Adipocyte (in vitro differentiated cells): ENCODE measurements at regions not wholly inside any gene's neighbourhood (a gene's known extent, or its start where the extent isn't known, plus 50 kb on each side); places are given as distances from the start of the nearest gene placed in this dataset.

Source experiments
- DNase-seq: peaks from one replicate; pipeline ENCODE4 v3.0.0-alpha.2; 2015; ENCODE audit warnings: low read depth
- H3K27me3 ChIP-seq: replicated peaks from 2 replicates; pipeline ENCODE4 v1.7.0; 2013; ENCODE audit warnings: mild to moderate bottlenecking, low read length, moderate library complexity; ENCODE audit not compliant: control insufficient read depth, insufficient read depth
- H3K36me3 ChIP-seq: 2 replicates; pipeline ENCODE4 v1.7.0; 2013; ENCODE audit warnings: low read length, mild to moderate bottlenecking, moderate library complexity; ENCODE audit not compliant: control insufficient read depth, insufficient read depth, severe bottlenecking
- H3K4me1 ChIP-seq: 2 replicates; pipeline ENCODE4 v1.7.0; 2013; ENCODE audit warnings: mild to moderate bottlenecking, low read length, moderate library complexity; ENCODE audit not compliant: control insufficient read depth, insufficient read depth
- H3K4me3 ChIP-seq: 2 replicates; pipeline ENCODE4 v1.7.0; 2013; ENCODE audit warnings: mild to moderate bottlenecking, low read length, moderate library complexity
- H3K9ac ChIP-seq: 2 replicates; pipeline ENCODE4 v1.7.0; 2013; ENCODE audit warnings: mild to moderate bottlenecking, low read length, moderate library complexity
- H3K9me3 ChIP-seq: 2 replicates; pipeline ENCODE4 v1.7.0; 2013; ENCODE audit warnings: mild to moderate bottlenecking, low read length, moderate library complexity; ENCODE audit not compliant: control insufficient read depth

DNA sequence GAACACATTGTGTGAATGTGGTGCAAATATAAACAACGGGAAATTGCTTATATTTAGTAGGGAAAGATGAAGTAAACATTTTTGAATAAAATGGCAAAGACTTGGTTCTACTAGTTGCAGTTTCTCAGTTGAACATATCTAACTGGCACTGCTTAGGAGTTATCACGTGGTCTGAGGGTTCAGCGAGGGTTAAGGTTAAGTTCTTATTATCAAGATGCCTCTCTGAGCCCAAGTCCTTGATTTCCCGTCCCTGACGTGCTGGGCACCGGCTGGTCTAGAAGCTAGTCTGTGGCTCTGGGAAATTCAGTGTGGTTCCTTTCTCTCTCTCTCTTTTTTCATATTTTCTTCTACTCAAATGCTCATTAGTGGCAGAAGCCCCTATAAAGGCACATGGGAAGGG lies 81.6 kb upstream of the PITX1 start:
- Histone ChIP-seq H3K9me3 (no peaks in the 10 kb centered on the region), H3K36me3 (no peaks in the 10 kb centered on the region), H3K4me1 (no peaks in the 10 kb centered on the region), H3K27me3 (peaks cover 43% of the 10 kb centered on the region), H3K9ac (no peak overlapping the region), H3K4me3 (no peak overlapping the region)
- no peak for DNase-seq

DNA sequence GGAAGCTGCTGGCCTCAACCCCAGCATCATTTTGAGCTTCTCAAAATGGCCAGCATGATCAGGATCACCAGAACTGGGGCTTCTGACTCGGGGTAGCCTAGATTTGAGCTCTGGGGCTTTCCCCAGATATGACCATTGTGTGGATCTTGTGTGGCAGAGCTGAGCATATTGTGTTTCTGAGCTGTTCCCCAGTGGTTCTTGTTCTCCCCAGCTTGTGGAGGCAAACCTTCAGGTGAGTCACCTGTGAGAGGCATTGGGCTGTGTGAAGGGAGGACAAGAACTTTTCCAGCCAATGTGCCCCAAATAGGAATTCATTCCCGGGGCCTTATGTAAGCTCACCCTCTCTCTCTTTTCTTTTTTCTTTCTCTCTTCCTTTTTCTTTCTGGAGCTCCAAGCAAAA lies 80.7 kb upstream of the PITX1 start:
- no peak overlapping the region for H3K4me3 ChIP-seq
- no peak overlapping the region for H3K9ac ChIP-seq
- no peaks in the 10 kb centered on the region for H3K9me3 ChIP-seq
- DNase-seq = no peak
- H3K36me3 ChIP-seq = no peaks in the 10 kb centered on the region
- no peaks in the 10 kb centered on the region for H3K4me1 ChIP-seq
- peaks cover 44% of the 10 kb centered on the region for H3K27me3 ChIP-seq

DNA sequence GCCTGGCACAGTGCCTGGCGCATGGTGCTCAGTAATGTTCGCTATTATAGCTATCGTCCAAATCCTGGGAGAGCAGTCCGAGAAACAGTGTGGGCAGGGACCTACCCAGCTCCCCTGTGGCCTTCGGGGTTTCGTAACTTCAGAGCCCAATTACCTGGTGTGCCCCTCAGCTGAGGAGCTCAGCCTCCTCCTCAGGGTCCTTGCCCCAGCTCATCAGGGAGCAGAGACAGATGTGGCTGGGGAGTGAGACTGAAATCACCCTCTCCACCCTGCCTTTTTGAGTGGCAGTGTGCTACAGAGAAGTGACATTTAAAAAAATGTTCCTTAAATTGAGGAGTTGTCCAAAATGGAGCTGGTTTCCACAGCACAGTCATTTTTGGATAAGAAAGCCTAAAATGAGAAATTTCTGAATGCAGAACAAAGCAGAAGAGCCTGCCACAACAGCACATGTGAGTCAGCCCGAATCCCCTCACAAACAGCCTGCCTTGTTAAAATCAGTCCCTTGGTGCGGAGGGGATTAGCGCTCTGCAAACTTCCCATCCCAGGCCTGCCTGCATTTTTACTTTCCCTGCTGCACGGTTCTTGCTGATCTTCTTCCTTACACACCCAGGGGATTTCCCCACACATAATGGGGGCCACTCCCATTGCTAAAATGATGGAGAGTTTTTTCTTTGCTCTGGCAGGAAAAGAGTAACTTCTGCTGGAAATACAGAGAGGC lies 78.1 kb upstream of the PITX1 start:
- H3K9ac ChIP-seq = no peak overlapping the region
- H3K27me3 ChIP-seq = peaks cover 53% of the 10 kb centered on the region
- H3K36me3 ChIP-seq = no peaks in the 10 kb centered on the region
- no peaks in the 10 kb centered on the region for H3K4me1 ChIP-seq
- H3K4me3 ChIP-seq = no peak overlapping the region
- DNase-seq = no peak
- no peaks in the 10 kb centered on the region for H3K9me3 ChIP-seq

DNA sequence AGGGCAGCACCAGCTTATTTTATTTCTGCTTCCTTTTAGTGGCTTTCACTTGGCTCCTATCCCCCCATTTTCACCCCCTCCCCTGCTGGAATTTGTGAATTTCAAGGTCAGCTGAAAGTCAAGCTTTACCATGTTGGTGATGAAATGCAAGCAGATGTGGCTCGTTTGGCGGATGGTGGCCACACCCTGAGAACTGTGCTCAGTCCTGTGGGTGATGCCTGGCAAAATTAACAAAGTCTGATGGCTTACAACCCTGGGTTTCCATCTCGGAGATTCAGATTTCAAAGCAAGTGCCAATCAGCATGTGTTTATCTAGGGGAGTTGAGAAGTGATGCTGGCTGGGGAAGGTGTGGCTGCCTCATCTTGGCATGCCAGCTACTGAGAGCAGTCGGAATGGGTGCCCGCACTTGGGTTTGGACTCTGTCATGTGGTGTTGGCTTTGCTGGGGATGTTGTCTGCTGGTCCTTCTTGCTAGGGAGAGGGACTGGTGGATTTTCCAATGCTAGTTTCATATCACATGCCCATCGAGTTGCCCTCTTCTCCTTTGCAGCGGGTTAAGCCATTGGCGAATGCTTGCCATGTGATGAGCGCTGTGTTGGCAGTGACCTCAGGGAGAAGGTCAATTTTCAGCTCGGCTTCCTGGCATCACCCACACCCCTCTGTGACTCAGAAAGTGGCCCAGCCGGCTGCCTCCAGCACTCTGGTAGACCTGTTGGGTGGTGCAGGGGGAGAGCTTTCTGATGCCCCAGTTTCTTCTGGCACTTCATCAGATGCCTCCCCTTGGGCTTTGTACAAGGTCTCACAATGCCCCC lies 77.0 kb upstream of the PITX1 start:
- DNase-seq = peak; percentile 38
- no peak overlapping the region for H3K4me3 ChIP-seq

DNA sequence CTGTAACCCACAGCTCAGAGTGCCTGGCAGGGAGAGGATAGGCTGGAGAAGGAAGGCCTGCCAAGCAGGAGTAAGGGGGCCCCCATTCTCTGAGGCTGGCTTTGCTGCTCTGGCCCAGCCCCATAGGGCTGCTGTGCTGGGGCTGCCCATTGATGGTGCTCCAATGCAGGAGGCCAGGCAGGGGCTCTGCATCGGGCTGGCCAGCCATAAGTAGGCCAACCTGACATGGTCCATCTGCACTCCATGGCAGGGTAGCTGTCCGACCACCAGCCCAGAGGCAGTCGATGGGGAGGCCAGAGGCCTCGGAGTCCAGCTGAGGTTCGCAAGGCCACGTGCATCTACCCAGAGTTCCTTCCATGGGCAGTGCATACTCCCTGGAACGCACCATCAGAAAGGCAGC lies 75.0 kb upstream of the PITX1 start:
- Histone ChIP-seq H3K9ac (no peak overlapping the region), H3K4me1 (no peaks in the 10 kb centered on the region), H3K27me3 (peaks cover 44% of the 10 kb centered on the region), H3K36me3 (no peaks in the 10 kb centered on the region), H3K4me3 (no peak overlapping the region), H3K9me3 (no peaks in the 10 kb centered on the region)
- DNase-seq = no peak

More for the DNA sequence above, 77.0 kb upstream of the PITX1 start:
- H3K27me3 ChIP-seq = peaks cover 53% of the 10 kb centered on the region
- H3K4me1 ChIP-seq = no peaks in the 10 kb centered on the region
- H3K36me3 ChIP-seq = no peaks in the 10 kb centered on the region
- H3K9ac ChIP-seq = no peak overlapping the region
- H3K9me3 ChIP-seq = no peaks in the 10 kb centered on the region

DNA sequence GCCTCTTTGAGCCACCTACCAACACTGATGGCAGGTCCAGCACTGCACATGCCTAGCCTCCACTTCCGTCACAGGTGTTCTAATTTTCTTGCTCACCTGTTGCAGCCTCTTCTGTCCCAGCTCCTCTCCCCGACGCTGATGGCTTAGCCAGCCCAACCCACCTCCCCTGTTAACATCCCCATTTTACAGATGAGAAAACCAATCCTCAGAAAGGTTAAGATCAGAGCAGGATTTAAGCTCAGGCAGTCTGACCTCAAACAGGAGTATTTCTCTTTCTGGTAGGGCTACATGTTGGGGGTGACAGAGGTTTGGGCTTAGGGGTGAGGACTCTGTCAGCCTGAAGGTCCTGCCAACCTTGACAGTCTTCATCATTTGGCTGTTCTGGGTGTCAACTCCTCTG lies 74.5 kb upstream of the PITX1 start:
- H3K36me3 ChIP-seq = no peaks in the 10 kb centered on the region
- H3K9ac ChIP-seq = no peak overlapping the region
- peaks cover 44% of the 10 kb centered on the region for H3K27me3 ChIP-seq
- no peaks in the 10 kb centered on the region for H3K4me1 ChIP-seq
- no peaks in the 10 kb centered on the region for H3K9me3 ChIP-seq
- no peak for DNase-seq
- no peak overlapping the region for H3K4me3 ChIP-seq

DNA sequence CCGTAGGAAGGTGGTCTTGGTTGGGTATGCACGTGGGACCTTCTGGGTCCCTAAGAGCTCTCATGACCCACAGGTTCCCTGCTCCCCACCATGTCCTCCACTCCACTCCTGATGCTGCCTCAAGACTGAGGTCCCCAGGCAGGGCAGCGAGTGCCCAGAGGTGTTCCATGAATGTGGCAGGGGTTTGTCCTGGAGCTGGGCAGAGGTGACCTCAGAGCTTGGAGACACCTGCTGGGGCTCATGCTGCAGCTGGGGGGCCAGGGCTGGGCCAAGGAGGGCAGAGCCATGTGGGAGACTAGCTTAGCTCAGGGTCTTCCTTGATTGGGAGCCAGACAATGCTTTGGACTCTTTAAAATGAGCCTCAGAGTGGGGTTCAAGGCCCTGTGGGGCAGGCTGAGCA lies 74.0 kb upstream of the PITX1 start:
- H3K4me1 ChIP-seq = no peaks in the 10 kb centered on the region
- no peak overlapping the region for H3K4me3 ChIP-seq
- no peaks in the 10 kb centered on the region for H3K9me3 ChIP-seq
- H3K36me3 ChIP-seq = no peaks in the 10 kb centered on the region
- H3K9ac ChIP-seq = no peak overlapping the region
- no peak for DNase-seq
- peaks cover 48% of the 10 kb centered on the region for H3K27me3 ChIP-seq

DNA sequence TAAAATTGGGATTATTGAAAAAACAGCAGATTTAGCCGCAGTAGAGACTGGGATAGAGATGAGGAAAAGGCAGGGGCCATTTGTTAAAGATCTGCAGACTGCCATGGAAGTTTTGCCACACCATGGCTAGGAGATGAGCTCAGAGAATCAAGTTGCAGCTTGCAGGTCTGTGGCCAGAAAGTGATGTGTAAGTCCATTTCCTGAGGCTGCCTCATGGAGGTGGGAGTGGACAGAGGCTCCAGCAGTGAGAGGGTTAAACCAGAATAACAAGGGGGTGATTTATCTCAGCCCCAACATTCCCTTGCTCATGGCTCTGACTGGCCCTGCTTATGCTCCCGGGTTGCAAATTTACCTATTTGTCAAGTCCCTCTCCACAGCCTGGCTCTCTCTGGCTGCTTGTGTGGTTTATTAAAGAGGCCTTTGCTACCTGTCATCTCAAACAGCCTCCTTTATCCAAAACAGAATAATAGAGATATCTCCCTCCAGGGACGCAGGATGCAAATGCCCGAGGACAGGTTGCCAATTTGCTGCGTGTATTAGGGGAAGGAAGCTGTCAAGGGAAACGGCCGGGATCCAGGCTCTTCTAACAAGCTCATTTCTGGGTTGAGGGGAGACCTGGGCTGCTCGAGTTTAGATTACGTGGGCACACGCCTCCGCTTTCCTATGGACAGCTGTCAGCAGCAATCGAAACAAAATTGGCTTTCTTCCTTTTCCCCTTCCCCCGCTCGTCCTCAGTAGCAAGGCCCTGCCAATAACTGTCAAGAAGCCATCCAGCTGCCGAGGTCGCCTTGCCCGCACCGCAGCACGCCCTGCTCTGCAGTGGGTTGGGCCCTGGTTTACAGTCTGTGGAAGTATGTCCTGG lies 72.8 kb upstream of the PITX1 start:
- H3K4me3 ChIP-seq = no peak overlapping the region

DNA sequence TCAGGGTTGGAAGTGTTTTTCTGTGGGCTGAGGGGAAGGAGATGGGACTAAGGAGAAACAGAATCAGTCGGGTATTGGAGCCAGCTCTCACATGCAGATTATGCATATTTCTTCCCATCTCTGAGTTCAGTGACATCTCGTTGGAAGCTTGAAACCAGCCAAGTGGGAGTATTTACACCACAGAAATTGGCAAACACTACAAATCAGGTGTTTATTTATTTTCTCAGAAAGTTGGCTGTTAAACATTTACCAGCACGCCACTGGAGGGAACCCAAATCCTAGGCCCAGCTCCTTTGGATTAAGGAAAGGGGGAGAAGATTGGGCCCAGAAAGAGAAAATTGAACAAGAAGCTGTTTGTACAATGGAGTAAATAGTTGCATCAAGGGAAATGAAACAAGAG lies 72.1 kb upstream of the PITX1 start:
- peaks cover 48% of the 10 kb centered on the region for H3K27me3 ChIP-seq
- no peaks in the 10 kb centered on the region for H3K4me1 ChIP-seq
- no peak overlapping the region for H3K9ac ChIP-seq
- no peak for DNase-seq
- no peak overlapping the region for H3K4me3 ChIP-seq
- no peaks in the 10 kb centered on the region for H3K36me3 ChIP-seq
- no peaks in the 10 kb centered on the region for H3K9me3 ChIP-seq

More for the DNA sequence above, 72.8 kb upstream of the PITX1 start:
- no peak overlapping the region for H3K9ac ChIP-seq
- peaks cover 48% of the 10 kb centered on the region for H3K27me3 ChIP-seq
- no peak for DNase-seq
- no peaks in the 10 kb centered on the region for H3K4me1 ChIP-seq
- H3K9me3 ChIP-seq = no peaks in the 10 kb centered on the region
- no peaks in the 10 kb centered on the region for H3K36me3 ChIP-seq

DNA sequence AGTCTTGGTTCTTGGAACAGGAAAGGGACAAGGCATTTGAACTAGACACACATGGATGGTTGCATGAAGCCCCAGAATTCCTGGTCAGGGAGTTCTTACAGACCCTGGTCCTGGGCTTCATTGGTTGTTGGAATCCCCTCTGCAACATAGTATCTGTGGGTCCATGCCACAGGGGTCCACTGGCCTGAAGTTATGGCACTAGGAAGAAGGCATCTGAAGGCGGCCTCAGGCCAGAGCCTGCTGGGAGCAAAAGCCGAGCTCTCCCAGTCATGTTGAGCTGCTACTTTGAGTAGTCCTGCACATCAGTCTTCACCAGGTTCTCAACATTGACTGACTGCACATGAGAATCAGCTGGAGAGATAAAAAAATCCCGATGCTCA lies 71.1 kb upstream of the PITX1 start:
- Histone ChIP-seq H3K9me3 (no peaks in the 10 kb centered on the region), H3K9ac (no peak overlapping the region), H3K36me3 (no peaks in the 10 kb centered on the region), H3K4me3 (no peak overlapping the region), H3K4me1 (no peaks in the 10 kb centered on the region), H3K27me3 (peaks cover 45% of the 10 kb centered on the region)
- DNase-seq = no peak

DNA sequence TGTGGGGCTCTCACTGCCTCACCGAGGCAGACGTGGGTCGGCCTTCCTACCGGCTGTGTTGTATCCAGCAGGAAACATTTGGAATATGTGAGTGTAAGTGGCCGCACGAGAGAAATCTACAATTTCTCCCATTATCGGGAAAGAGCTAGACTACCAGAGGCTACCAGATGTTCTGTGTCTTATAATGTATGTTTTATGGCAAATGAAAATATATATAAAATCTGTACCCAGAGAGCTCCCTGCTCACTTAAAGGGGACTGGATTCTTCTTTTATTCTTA lies 69.5 kb upstream of the PITX1 start:
- Histone ChIP-seq H3K4me1 (no peaks in the 10 kb centered on the region), H3K9me3 (no peaks in the 10 kb centered on the region), H3K36me3 (no peaks in the 10 kb centered on the region), H3K27me3 (peaks cover 41% of the 10 kb centered on the region), H3K9ac (no peak overlapping the region), H3K4me3 (no peak overlapping the region)
- DNase-seq = no peak
